Nephron (organoid): ENCODE measurements at regions not wholly inside any gene's neighbourhood (a gene's known extent, or its start where the extent isn't known, plus 50 kb on each side); places are given as distances from the start of the nearest gene placed in this dataset.

Experiments
- H3K27ac Mint-ChIP-seq, 3 experiments: 2 replicates each; pipeline ENCODE4 v1.8.0; 2020; ENCODE audit warnings: mixed read lengths in 3 of 3, mild to moderate bottlenecking in 2 of 3, moderate library complexity in 1 of 3
- H3K27me3 Mint-ChIP-seq: 2 replicates; pipeline ENCODE4 v1.8.0; 2021; ENCODE audit warnings: low read depth, mild to moderate bottlenecking, moderate library complexity, mixed read lengths
- H3K36me3 Mint-ChIP-seq: 2 replicates; pipeline ENCODE4 v1.8.0; 2020; ENCODE audit warnings: low read depth, mixed read lengths
- H3K4me1 Mint-ChIP-seq: 2 replicates; pipeline ENCODE4 v1.8.0; 2020; ENCODE audit warnings: mixed read lengths
- H3K4me3 Mint-ChIP-seq, 3 experiments: 2 replicates each; pipeline ENCODE4 v1.8.0; 2020; ENCODE audit warnings: mild to moderate bottlenecking in 3 of 3, mixed read lengths in 3 of 3, moderate library complexity in 2 of 3
- H3K9me3 Mint-ChIP-seq: 2 replicates; pipeline ENCODE4 v1.8.0; 2020; ENCODE audit warnings: mixed read lengths
- TF ChIP-seq, protein P1 (sequence below), 3 experiments: fragments of 200-600 bp; sonication (generic); IDR thresholded peaks; one replicate each; pipeline ENCODE4 v1.5.0; 2021; ENCODE audit warnings: antibody characterized with exemption in 3 of 3; ENCODE audit not compliant: unreplicated experiment in 3 of 3

DNA sequence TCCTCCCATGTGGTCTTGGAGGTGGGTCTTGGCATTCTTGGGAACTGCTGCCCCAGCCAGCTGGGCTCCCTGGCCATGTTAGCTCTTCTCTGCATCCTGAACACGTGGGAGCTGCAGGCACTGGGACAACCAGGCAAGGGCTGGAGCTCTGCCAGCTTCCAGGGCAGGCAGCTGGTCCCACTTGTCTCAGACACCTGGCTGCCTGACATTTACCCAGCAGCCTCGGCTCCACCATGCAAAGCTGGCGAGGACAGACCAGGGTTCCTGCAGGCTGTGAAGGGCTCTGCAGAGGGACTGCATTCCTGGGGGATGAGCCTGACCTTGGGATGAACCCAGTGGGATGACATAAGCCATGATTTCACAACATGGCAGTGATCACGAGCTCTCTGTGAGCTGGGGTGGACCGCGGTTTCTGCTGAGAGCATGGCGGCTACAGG, 99.0 kb upstream of the TSHZ3 start:
- Mint-ChIP-seq H3K27ac (peak overlapping the region in 2 of 3 experiments; percentile 78 to 81), H3K9me3 (peaks cover 14% of the 10 kb centered on the region), H3K4me3 (peak overlapping the region in 1 of 3 experiments; percentile 57)

DNA sequence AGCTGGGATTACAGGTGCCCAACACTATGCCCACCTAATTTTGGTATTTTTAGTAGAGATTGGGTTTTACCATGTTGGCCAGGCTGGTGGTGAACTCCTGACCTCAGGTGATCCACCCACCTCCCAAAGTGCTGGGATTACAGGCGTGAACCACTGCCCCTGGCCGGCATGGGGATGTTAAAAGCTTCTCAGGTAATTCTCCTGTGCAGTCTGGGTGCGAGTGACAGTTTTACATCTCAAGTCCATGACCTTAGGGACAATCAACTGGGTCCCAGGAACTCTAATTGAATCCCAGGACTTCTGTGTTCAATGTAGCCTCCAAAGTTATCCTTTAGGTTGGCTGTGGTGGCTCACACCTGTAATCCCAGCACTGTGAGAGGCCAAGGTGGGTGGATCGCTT, 100.1 kb upstream of the TSHZ3 start:
- Mint-ChIP-seq H3K27ac (no peak overlapping the region), H3K9me3 (peaks cover 9% of the 10 kb centered on the region), H3K36me3 (no peaks in the 10 kb centered on the region), H3K4me3 (no peak overlapping the region), H3K4me1 (peaks cover 41% of the 10 kb centered on the region), H3K27me3 (peaks cover 4% of the 10 kb centered on the region)
- TF ChIP-seq, protein P1, sequence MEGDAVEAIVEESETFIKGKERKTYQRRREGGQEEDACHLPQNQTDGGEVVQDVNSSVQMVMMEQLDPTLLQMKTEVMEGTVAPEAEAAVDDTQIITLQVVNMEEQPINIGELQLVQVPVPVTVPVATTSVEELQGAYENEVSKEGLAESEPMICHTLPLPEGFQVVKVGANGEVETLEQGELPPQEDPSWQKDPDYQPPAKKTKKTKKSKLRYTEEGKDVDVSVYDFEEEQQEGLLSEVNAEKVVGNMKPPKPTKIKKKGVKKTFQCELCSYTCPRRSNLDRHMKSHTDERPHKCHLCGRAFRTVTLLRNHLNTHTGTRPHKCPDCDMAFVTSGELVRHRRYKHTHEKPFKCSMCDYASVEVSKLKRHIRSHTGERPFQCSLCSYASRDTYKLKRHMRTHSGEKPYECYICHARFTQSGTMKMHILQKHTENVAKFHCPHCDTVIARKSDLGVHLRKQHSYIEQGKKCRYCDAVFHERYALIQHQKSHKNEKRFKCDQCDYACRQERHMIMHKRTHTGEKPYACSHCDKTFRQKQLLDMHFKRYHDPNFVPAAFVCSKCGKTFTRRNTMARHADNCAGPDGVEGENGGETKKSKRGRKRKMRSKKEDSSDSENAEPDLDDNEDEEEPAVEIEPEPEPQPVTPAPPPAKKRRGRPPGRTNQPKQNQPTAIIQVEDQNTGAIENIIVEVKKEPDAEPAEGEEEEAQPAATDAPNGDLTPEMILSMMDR (IDR thresholded peaks at IDR 0.05; ENCODE audit: unreplicated experiment in 3 of 3): no peak

More for the DNA sequence above, 99.0 kb upstream of the TSHZ3 start:
- peaks cover 41% of the 10 kb centered on the region for H3K4me1 Mint-ChIP-seq
- TF ChIP-seq, protein P1 (IDR thresholded peaks at IDR 0.05; ENCODE audit: unreplicated experiment in 3 of 3): no peak
- H3K36me3 Mint-ChIP-seq: no peaks in the 10 kb centered on the region
- H3K27me3 Mint-ChIP-seq: peaks cover 4% of the 10 kb centered on the region

DNA sequence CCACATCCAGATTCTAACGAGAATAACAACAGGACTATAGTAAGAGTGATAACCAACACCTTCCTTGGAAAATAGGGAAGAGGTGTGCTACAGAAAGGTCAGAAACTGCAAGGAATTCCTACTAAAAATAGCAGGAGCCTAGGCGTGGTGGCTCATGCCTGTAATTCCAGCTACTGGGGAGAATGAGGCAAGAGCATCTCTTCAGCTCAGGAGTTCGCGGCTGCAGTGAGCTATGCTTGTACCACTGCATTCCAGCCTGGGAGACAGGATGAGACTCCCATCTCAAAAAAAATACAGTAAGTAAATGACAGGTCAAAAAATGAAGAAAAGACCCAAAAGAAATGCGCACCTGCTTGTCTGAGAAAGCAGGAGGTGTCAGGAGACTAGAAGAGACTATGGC, 101.5 kb upstream of the TSHZ3 start:
- no peaks in the 10 kb centered on the region for H3K36me3 Mint-ChIP-seq
- H3K27ac Mint-ChIP-seq: no peak overlapping the region
- peaks cover 4% of the 10 kb centered on the region for H3K9me3 Mint-ChIP-seq
- peaks cover 32% of the 10 kb centered on the region for H3K4me1 Mint-ChIP-seq
- TF ChIP-seq, protein P1 (IDR thresholded peaks at IDR 0.05; ENCODE audit: unreplicated experiment in 3 of 3): no peak
- peak overlapping the region in 1 of 3 experiments; percentile 9 for H3K4me3 Mint-ChIP-seq
- H3K27me3 Mint-ChIP-seq: peaks cover 4% of the 10 kb centered on the region

DNA sequence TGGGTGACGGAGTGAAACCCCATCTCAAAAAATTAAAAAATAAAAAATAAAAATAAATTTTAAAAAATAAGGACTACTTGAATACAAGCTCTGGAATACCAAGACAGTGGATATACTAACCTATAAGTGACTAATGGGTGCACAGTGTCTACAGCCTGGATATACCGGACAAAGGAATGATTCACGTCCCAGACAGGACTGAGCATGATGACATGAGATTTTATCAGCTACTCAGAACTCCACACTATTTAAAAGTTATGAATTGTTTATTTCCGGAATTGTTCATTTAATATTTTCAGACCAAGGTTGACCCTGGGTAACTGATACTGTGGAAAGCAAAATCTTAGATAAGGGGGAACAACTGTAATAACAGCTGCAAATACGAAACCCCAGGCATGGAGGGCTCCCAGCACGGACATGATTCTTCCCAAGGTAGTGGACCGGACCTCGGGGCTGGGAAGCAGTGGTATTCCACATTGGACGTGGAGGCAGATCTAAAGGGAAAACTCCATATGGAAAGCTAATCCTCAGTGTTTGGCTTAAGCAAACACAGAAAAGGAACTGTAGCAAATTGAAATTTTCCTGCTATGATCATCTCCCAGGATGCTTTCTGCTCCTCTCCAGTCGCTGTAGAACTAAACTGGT, 102.6 kb upstream of the TSHZ3 start:
- peaks cover 4% of the 10 kb centered on the region for H3K27me3 Mint-ChIP-seq
- no peaks in the 10 kb centered on the region for H3K36me3 Mint-ChIP-seq

DNA sequence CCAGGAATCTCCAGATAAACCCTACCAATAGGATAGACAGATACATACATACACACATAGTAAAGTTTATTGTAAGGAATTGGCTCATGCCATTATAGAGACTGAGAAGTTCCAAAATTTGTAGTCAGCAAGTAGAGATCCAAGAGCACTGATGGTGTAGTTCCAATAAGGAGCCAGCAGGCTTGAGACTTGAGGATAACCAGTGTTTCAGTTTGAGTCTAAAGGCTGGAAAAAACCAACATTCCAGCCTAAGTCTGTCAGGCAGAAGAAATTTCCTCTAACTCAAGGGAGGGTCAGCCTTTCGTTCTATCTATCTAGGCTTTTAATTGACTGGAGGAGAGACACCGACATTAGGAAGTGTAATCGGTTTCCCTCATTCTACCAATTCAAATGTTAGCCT, 110.2 kb upstream of the TSHZ3 start:
- TF ChIP-seq, protein P1 (IDR thresholded peaks at IDR 0.05; ENCODE audit: unreplicated experiment in 3 of 3): no peak
- Mint-ChIP-seq H3K36me3 (no peaks in the 10 kb centered on the region), H3K4me1 (no peaks in the 10 kb centered on the region), H3K27me3 (peaks cover 3% of the 10 kb centered on the region), H3K4me3 (no peak overlapping the region), H3K27ac (no peak overlapping the region), H3K9me3 (no peaks in the 10 kb centered on the region)

More for the DNA sequence above, 102.6 kb upstream of the TSHZ3 start:
- Mint-ChIP-seq H3K4me1 (peaks cover 32% of the 10 kb centered on the region), H3K9me3 (peaks cover 4% of the 10 kb centered on the region), H3K27ac (peak overlapping the region; percentile 31 to 69 (median 31)), H3K4me3 (peak overlapping the region in 1 of 3 experiments; percentile 48)
- TF ChIP-seq, protein P1 (IDR thresholded peaks at IDR 0.05; ENCODE audit: unreplicated experiment in 3 of 3): no peak
